Stimulated activated CD8-positive, alpha-beta memory T cell treated with anti-CD3 and anti-CD28 coated beads, Interleukin-4, amount 100 ng/mL, for 24 hours (primary cell): ENCODE measurements at regions not wholly inside any gene's neighbourhood (a gene's known extent, or its start where the extent isn't known, plus 50 kb on each side); places are given as distances from the start of the nearest gene placed in this dataset.

Experiments
- DNase-seq: peaks from one replicate; pipeline ENCODE4 v3.0.0-alpha.2; 2020; ENCODE audit warnings: low read depth

- DNase-seq, result no peak
Observed at GRCh38 chr4:110962616-110963015, 339.7 kb upstream of the PITX2 start.

- no peak for DNase-seq
Observed at GRCh38 chr4:110963662-110964280, 340.9 kb upstream of the PITX2 start.

- no peak for DNase-seq
Observed at GRCh38 chr4:110967936-110968335, 345.1 kb upstream of the PITX2 start.

- DNase-seq, result no peak
Observed at GRCh38 chr4:110970642-110971041, 347.8 kb upstream of the PITX2 start.

- no peak for DNase-seq
Observed at GRCh38 chr4:110975338-110975737, 352.5 kb upstream of the PITX2 start.

- DNase-seq, result no peak
Observed at GRCh38 chr4:110977554-110977953, 354.7 kb upstream of the PITX2 start.

GRCh38 chr4:110978761-110979160 lies 355.9 kb upstream of the PITX2 start:
- DNase-seq, result no peak

- no peak for DNase-seq
Observed at GRCh38 chr4:110982486-110982885, 359.6 kb upstream of the PITX2 start.

GRCh38 chr4:110988722-110989121 lies 365.8 kb upstream of the PITX2 start:
- no peak for DNase-seq

GRCh38 chr4:110989125-110989524 lies 366.2 kb upstream of the PITX2 start:
- no peak for DNase-seq

- DNase-seq, result no peak
Observed at GRCh38 chr4:110994781-110995180, 371.9 kb upstream of the PITX2 start.

GRCh38 chr4:110998320-110998719 lies 375.4 kb upstream of the PITX2 start:
- no peak for DNase-seq

- DNase-seq, result no peak
Observed at GRCh38 chr4:111011458-111011857, 388.6 kb upstream of the PITX2 start.

- no peak for DNase-seq
Observed at GRCh38 chr4:111013846-111014245, 391.0 kb upstream of the PITX2 start.

GRCh38 chr4:111014537-111014936 lies 391.7 kb upstream of the PITX2 start:
- no peak for DNase-seq

- no peak for DNase-seq
Observed at GRCh38 chr4:111016416-111016815, 393.5 kb upstream of the PITX2 start.

GRCh38 chr4:111018216-111018615 lies 395.3 kb upstream of the PITX2 start:
- no peak for DNase-seq

GRCh38 chr4:111020476-111020875 lies 397.6 kb upstream of the PITX2 start:
- no peak for DNase-seq

- DNase-seq, result no peak
Observed at GRCh38 chr4:111020961-111021360, 398.1 kb upstream of the PITX2 start.

GRCh38 chr4:111022758-111023157 lies 399.9 kb upstream of the PITX2 start:
- DNase-seq, result no peak

- DNase-seq, result no peak
Observed at GRCh38 chr4:111027526-111027925, 404.6 kb upstream of the PITX2 start.

- no peak for DNase-seq
Observed at GRCh38 chr4:111028795-111029194, 405.9 kb upstream of the PITX2 start.

- DNase-seq, result no peak
Observed at GRCh38 chr4:111031001-111031579, 408.2 kb upstream of the PITX2 start.

GRCh38 chr4:111031596-111031995 lies 408.7 kb upstream of the PITX2 start:
- DNase-seq, result no peak
